Esophagus (tissue), 2 donors: ENCODE measurements at regions not wholly inside any gene's neighbourhood (a gene's known extent, or its start where the extent isn't known, plus 50 kb on each side); places are given as distances from the start of the nearest gene placed in this dataset.

Experiments
- H3K27ac ChIP-seq, 2 donors: one replicate each; pipeline ENCODE4 v1.5.1; 2013; ENCODE audit warnings: low read depth in 2 of 2, mild to moderate bottlenecking in 2 of 2, inconsistent platforms in 1 of 2, low read length in 1 of 2, moderate library complexity in 1 of 2
- H3K27me3 ChIP-seq, 2 donors: one replicate each; pipeline ENCODE4 v1.6.1; 2013; ENCODE audit warnings: low read length in 2 of 2, control low read depth in 1 of 2, mild to moderate bottlenecking in 1 of 2; ENCODE audit not compliant: insufficient read depth in 2 of 2, control insufficient read depth in 1 of 2
- H3K36me3 ChIP-seq, 2 donors: one replicate each; pipeline ENCODE4 v1.6.1; 2013; ENCODE audit warnings: low read length in 1 of 2; ENCODE audit not compliant: control insufficient read depth in 2 of 2, insufficient read depth in 2 of 2
- H3K4me1 ChIP-seq, 2 donors: one replicate each; pipeline ENCODE4 v1.6.1; 2013; ENCODE audit warnings: low read length in 1 of 2; ENCODE audit not compliant: control insufficient read depth in 2 of 2, insufficient read depth in 2 of 2
- H3K4me3 ChIP-seq, 2 donors: one replicate each; pipeline ENCODE4 v1.5.1; 2013; ENCODE audit warnings: low read length in 2 of 2, mild to moderate bottlenecking in 2 of 2, low read depth in 1 of 2, moderate library complexity in 1 of 2
- H3K9me3 ChIP-seq, 2 donors: one replicate each; pipeline ENCODE4 v1.6.1; 2013; ENCODE audit warnings: mild to moderate bottlenecking in 2 of 2, low read depth in 1 of 2, low read length in 1 of 2, moderate library complexity in 1 of 2; ENCODE audit not compliant: control insufficient read depth in 2 of 2, insufficient read depth in 1 of 2
- WGBS, 2 donors: extraction: QIAGEN DNeasy Blood & Tissue Kit; methylation state at CpG; one replicate each; pipeline ENCODE4 v1.1.7; 2013; 5-methylcytosine and 5-hydroxymethylcytosine counted together
- donor health status: healthy with polysubstance abuse.
- donor health status: Bipolar disorder and iron deficiency.

- Histone ChIP-seq H3K4me1 (no peaks in the 10 kb centered on the region), H3K9me3 (peaks cover 0 to 4% of the 10 kb centered on the region in 2 donors), H3K27ac (no peak overlapping the region), H3K4me3 (no peak overlapping the region), H3K27me3 (no peaks in the 10 kb centered on the region), H3K36me3 (no peaks in the 10 kb centered on the region)
- WGBS, 2 donors, result 56 to 75% methylated on average over 2 of the region's 2 CpGs
Measured at GRCh38 chr15:97401970-97402369, 558.5 kb upstream of the ARRDC4 start.

- no peaks in the 10 kb centered on the region for H3K36me3 ChIP-seq
- H3K27me3 ChIP-seq, result no peaks in the 10 kb centered on the region
- no peak overlapping the region for H3K27ac ChIP-seq
- WGBS, 2 donors, result 38 to 43% methylated on average over 2 of the region's 2 CpGs
- H3K4me3 ChIP-seq, result no peak overlapping the region
- H3K9me3 ChIP-seq, result no peaks in the 10 kb centered on the region
- no peaks in the 10 kb centered on the region for H3K4me1 ChIP-seq
Measured at GRCh38 chr15:97406841-97407240, 553.7 kb upstream of the ARRDC4 start.

- Histone ChIP-seq H3K4me1 (no peaks in the 10 kb centered on the region), H3K36me3 (no peaks in the 10 kb centered on the region), H3K27ac (no peak overlapping the region), H3K9me3 (no peaks in the 10 kb centered on the region), H3K4me3 (no peak overlapping the region), H3K27me3 (no peaks in the 10 kb centered on the region)
- 31 to 35% methylated on average over 5 of the region's 5 CpGs for WGBS, 2 donors
Measured at GRCh38 chr15:97410897-97411575, 549.5 kb upstream of the ARRDC4 start.

GRCh38 chr15:97420130-97420529 is 540.4 kb upstream of the ARRDC4 start:
- Histone ChIP-seq H3K27me3 (no peaks in the 10 kb centered on the region), H3K4me3 (no peak overlapping the region), H3K27ac (no peak overlapping the region), H3K36me3 (no peaks in the 10 kb centered on the region), H3K9me3 (peaks cover 0 to 2% of the 10 kb centered on the region in 2 donors), H3K4me1 (no peaks in the 10 kb centered on the region)
- 49 to 58% methylated on average over 1 of the region's 1 CpG for WGBS, 2 donors

GRCh38 chr15:97425596-97425995 is 534.9 kb upstream of the ARRDC4 start:
- no peak overlapping the region for H3K27ac ChIP-seq
- H3K4me3 ChIP-seq, result no peak overlapping the region
- no peaks in the 10 kb centered on the region for H3K4me1 ChIP-seq
- H3K9me3 ChIP-seq, result peaks cover 0 to 2% of the 10 kb centered on the region in 2 donors
- H3K27me3 ChIP-seq, result no peaks in the 10 kb centered on the region
- H3K36me3 ChIP-seq, result no peaks in the 10 kb centered on the region
- WGBS, 2 donors, result 77 to 82% methylated on average over 5 of the region's 5 CpGs

GRCh38 chr15:97443101-97443500 is 517.4 kb upstream of the ARRDC4 start:
- Histone ChIP-seq H3K9me3 (no peaks in the 10 kb centered on the region), H3K27ac (no peak overlapping the region), H3K4me1 (no peaks in the 10 kb centered on the region), H3K27me3 (no peaks in the 10 kb centered on the region), H3K4me3 (no peak overlapping the region), H3K36me3 (no peaks in the 10 kb centered on the region)
- WGBS, 2 donors, result 35 to 41% methylated on average over 1 of the region's 1 CpG

GRCh38 chr15:97446138-97446537 is 514.4 kb upstream of the ARRDC4 start:
- Histone ChIP-seq H3K27me3 (no peaks in the 10 kb centered on the region), H3K9me3 (peaks cover 0 to 3% of the 10 kb centered on the region in 2 donors), H3K4me1 (no peaks in the 10 kb centered on the region), H3K27ac (no peak overlapping the region), H3K4me3 (no peak overlapping the region), H3K36me3 (no peaks in the 10 kb centered on the region)
- WGBS, 2 donors, result 73 to 76% methylated on average over 3 of the region's 3 CpGs

- Histone ChIP-seq H3K36me3 (no peaks in the 10 kb centered on the region), H3K4me1 (no peaks in the 10 kb centered on the region), H3K27me3 (no peaks in the 10 kb centered on the region), H3K9me3 (no peaks in the 10 kb centered on the region), H3K27ac (no peak overlapping the region), H3K4me3 (no peak overlapping the region)
- 79 to 83% methylated on average over 7 of the region's 7 CpGs for WGBS, 2 donors
Measured at GRCh38 chr15:97456521-97457202, 503.8 kb upstream of the ARRDC4 start.

GRCh38 chr15:97457203-97457847 is 503.2 kb upstream of the ARRDC4 start:
- H3K27me3 ChIP-seq, result no peaks in the 10 kb centered on the region
- 78 to 84% methylated on average over 3 of the region's 3 CpGs for WGBS, 2 donors
- H3K36me3 ChIP-seq, result no peaks in the 10 kb centered on the region
- H3K4me1 ChIP-seq, result no peaks in the 10 kb centered on the region
- H3K9me3 ChIP-seq, result no peaks in the 10 kb centered on the region
- no peak overlapping the region for H3K4me3 ChIP-seq
- H3K27ac ChIP-seq, result no peak overlapping the region
